Adrenal gland (tissue), 5 donors: ENCODE measurements at regions not wholly inside any gene's neighbourhood (a gene's known extent, or its start where the extent isn't known, plus 50 kb on each side); places are given as distances from the start of the nearest gene placed in this dataset.

ENCODE experiments used
- CTCF ChIP-seq, 6 experiments: fragments of 450-650 bp in 4 of 6; fragments of 200-600 bp in 2 of 6; sonication (generic) in 1 of 6; IDR thresholded peaks; 1 replicate in 5 of 6; 2 replicates in 1 of 6; pipeline versions ENCODE4 v1.5.1 to v1.8.0; 2016 to 2021; ENCODE audit warnings: antibody characterized with exemption in 6 of 6, mild to moderate bottlenecking in 2 of 6, moderate library complexity in 1 of 6
- POLR2A ChIP-seq, 2 donors: fragments of 450-650 bp; IDR thresholded peaks; one replicate each; pipeline ENCODE4 v1.6.1; 2017; ENCODE audit warnings: antibody characterized with exemption in 2 of 2, mild to moderate bottlenecking in 2 of 2, moderate library complexity in 1 of 2
- donor health status: DM: no; HTN: no; CAD: no.

DNA sequence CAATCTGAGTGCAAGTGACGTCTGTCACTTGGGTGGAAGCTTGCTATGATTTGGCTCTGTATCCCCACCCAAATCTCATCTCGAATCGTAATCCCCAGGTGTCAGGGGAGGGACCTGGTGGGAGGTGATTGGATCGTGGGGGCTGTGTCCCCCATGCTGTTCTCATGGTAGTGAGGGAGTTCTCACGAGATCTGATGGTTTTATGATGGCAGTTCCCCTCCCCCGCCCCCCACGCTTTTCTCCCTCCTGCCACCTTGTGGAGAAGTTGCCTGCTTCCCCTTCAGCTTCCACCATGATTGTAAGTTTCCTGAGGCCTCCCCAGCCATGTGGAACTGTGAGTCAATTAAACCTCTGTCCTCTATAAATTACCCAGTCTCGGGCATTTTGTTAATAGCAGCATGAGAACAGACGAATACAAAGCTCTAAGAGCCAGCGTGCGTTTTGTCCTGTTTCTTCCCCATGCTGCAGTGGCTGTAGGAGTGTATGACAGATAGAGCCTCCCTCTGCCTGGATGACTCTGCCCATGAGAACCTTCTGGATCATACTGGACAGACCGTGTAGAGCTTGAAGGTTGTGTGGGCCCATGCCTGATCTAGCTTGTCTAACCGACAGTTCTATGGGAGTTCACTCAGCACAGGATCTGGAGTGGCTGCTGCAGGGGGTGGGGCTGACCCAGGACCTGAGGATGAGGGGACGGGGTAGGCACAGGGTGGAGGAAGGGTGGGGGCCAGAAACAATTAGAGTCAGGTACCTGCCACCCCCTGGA lies 139.7 kb upstream of the ERRFI1 start:
- peak in 1 of 6 experiments; percentile 37 for TF ChIP-seq CTCF (IDR thresholded peaks at IDR 0.05)
- TF ChIP-seq POLR2A (IDR thresholded peaks at IDR 0.05): no peak
